ENCODE measurements at regions not wholly inside any gene's neighbourhood (a gene's known extent, or its start where the extent isn't known, plus 50 kb on each side); places are given as distances from the start of the nearest gene placed in this dataset.

GRCh38 chr7:106756071-106756470 lies 95.1 kb upstream of the CCDC71L start:
- Histone ChIP-seq H3K9me2 (ENCODE audit: insufficient read depth) (no peaks in the 10 kb centered on the region), H3K4me1 (ENCODE audit: control insufficient read depth in 1 of 2, insufficient read depth in 2 of 2, low read length in 2 of 2) (peaks cover 0 to 9% of the 10 kb centered on the region in 2 experiments; a peak in 1 of 4 replicates), H3K9me3 (ENCODE audit: control insufficient read depth in 1 of 2, insufficient read depth in 1 of 2, low read depth in 1 of 2, low read length in 2 of 2) (no peaks in the 10 kb centered on the region), H4K20me1 (ENCODE audit: insufficient read depth) (no peaks in the 10 kb centered on the region), H3K9ac (ENCODE audit: low read length) (no peak overlapping the region), H2AFZ (ENCODE audit: low read depth, low read length, poor library complexity, severe bottlenecking) (no peak overlapping the region), H3K4me2 (ENCODE audit: low read length) (no peak overlapping the region), H3K27me3 (ENCODE audit: insufficient read depth, low read length) (no peaks in the 10 kb centered on the region), H3K4me3 (replicated peaks in 1 of 2; ENCODE audit: low read depth in 1 of 2, low read length in 2 of 2) (no peak overlapping the region), H3K36me3 (ENCODE audit: control insufficient read depth in 1 of 2, insufficient read depth in 2 of 2, low read length in 2 of 2) (no peaks in the 10 kb centered on the region), H3K27ac (ENCODE audit: low read depth, low read length) (no peak overlapping the region), H3K79me2 (ENCODE audit: insufficient read depth, low read length) (no peaks in the 10 kb centered on the region)
- ATAC-seq (no peak), DNase-seq (ENCODE audit: low read depth, low spot score) (no peak)
- no TSS peak for BruUV-seq (replicated peaks)
- intact Hi-C loops (cut with micrococcal nuclease), result no loop called here
- RAD21 ChIA-PET (ENCODE audit: low non-redundant PET in 1 of 2, low total read pairs in 2 of 2, uncharacterized antibody in 2 of 2, unreplicated experiment in 2 of 2), result no interaction called here
- POLR2A ChIA-PET, result interaction anchor here (1.4 kb wide), 1 partner anchor 19 kb away, joined by 6 read pairs; no protein-coding TSS in a partner anchor
- TF ChIP-seq REST (IDR thresholded peaks at IDR 0.05; ENCODE audit: low read depth) (no peak), EGR1 (IDR thresholded peaks at IDR 0.05; ENCODE audit: low read depth) (no peak), JUND (IDR thresholded peaks at IDR 0.05) (no peak), EZH2phosphoT487 (IDR thresholded peaks at IDR 0.05; ENCODE audit: borderline replicate concordance) (no peak), CTCF (IDR thresholded peaks at IDR 0.05 in 2 of 3, conservative IDR thresholded peaks at IDR 0.05 in 1 of 3; ENCODE audit: borderline replicate concordance in 1 of 3, insufficient read depth in 1 of 3, low read depth in 2 of 3, low read length in 2 of 3) (no peak), ATF3 (IDR thresholded peaks at IDR 0.05) (no peak), ZBTB33 (IDR thresholded peaks at IDR 0.05; ENCODE audit: extremely low read depth, insufficient replicate concordance, low read length) (no peak), SRF (IDR thresholded peaks at IDR 0.05; ENCODE audit: low read depth) (no peak), TCF7L2 (IDR thresholded peaks at IDR 0.05; ENCODE audit: borderline replicate concordance, extremely low read depth, insufficient read depth, insufficient read length) (no peak), RAD21 (IDR thresholded peaks at IDR 0.05; ENCODE audit: low read depth) (no peak), MAX (IDR thresholded peaks at IDR 0.05) (no peak), ZFX (IDR thresholded peaks at IDR 0.05) (no peak), CEBPB (IDR thresholded peaks at IDR 0.05; ENCODE audit: low read depth) (no peak), EZH2 (IDR thresholded peaks at IDR 0.05) (no peak), POLR2A (IDR thresholded peaks at IDR 0.05; ENCODE audit: borderline replicate concordance, extremely low read depth, insufficient read depth, insufficient read length) (no peak), CBX3 (IDR thresholded peaks at IDR 0.05; ENCODE audit: low read depth) (no peak), POLR2AphosphoS5 (IDR thresholded peaks at IDR 0.05; ENCODE audit: low read depth, low read length) (no peak), YY1 (IDR thresholded peaks at IDR 0.05; ENCODE audit: extremely low read depth, insufficient replicate concordance, low read depth, low read length) (no peak)
- CTCF ChIA-PET, result no interaction called here
